ENCODE measurements at regions not wholly inside any gene's neighbourhood (a gene's known extent, or its start where the extent isn't known, plus 50 kb on each side); places are given as distances from the start of the nearest gene placed in this dataset.
A peak's percentile ranks its signal among the peaks of the same experiment; 100 is the strongest.

DNA sequence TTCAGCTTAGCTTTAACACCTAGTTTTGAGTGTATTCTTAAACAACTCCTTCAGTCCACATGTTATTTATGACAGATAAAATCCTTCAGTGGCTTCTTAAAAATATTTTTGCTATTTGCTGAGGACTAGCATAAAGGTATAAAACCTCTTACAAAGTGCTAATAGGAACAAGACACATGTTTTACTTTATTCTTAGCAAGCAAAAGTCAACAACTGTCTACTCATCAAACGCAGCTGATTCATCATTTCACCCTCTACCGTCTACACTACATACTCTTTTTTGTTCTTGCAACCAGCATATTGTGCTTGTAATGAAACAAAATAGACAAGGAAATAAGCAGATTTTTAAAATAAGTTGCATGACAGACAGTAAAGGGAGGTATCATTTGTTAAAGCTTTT lies 319.7 kb downstream of the SNX13 start:
- Histone ChIP-seq H3K27ac (no peak overlapping the region), H3K4me1 (replicated peaks in 1 of 2) (no peaks in the 10 kb centered on the region), H3K4me3 (no peak overlapping the region)
- 17 to 94% (median 76%) methylated on average over 1 to 2 of the region's 2 CpGs; no CpG with 5 or more reads in 1 of the 10 experiments for WGBS, 10 experiments
- in situ Hi-C loops (cut with MboI; ENCODE audit: low pct_unique_long_range_greater_than_20kb in 2 of 9, low sequenced_read_pairs in 9 of 9, unreplicated experiment in 9 of 9) = no loop called here
- ATAC-seq (replicated peaks in 6 of 8) = no peak

DNA sequence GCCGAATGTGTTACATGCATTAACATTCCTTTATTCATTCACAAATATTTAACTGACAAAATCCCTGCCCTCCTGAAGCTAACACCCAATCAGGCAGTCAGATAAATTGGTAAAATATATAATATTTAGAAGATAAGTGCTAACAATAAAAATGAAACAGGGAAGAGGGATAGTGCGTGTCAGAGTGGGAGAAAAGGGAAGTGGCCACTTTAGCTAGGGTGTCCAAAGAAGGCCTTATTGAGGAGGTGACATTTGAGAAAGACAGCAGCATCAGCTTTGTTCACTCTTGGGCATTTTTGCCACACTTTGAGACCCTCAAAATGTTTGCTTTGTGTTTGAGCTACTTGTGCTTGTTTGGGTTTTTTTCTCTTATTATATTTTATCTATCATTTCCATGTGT lies 317.8 kb downstream of the SNX13 start:
- ATAC-seq (replicated peaks in 6 of 8) = no peak
- 65 to 100% (median 87%) methylated on average over 1 to 2 of the region's 2 CpGs; no CpG with 5 or more reads in 2 of the 10 experiments for WGBS, 10 experiments
- in situ Hi-C loops (cut with MboI; ENCODE audit: low pct_unique_long_range_greater_than_20kb in 2 of 9, low sequenced_read_pairs in 9 of 9, unreplicated experiment in 9 of 9) = no loop called here

DNA sequence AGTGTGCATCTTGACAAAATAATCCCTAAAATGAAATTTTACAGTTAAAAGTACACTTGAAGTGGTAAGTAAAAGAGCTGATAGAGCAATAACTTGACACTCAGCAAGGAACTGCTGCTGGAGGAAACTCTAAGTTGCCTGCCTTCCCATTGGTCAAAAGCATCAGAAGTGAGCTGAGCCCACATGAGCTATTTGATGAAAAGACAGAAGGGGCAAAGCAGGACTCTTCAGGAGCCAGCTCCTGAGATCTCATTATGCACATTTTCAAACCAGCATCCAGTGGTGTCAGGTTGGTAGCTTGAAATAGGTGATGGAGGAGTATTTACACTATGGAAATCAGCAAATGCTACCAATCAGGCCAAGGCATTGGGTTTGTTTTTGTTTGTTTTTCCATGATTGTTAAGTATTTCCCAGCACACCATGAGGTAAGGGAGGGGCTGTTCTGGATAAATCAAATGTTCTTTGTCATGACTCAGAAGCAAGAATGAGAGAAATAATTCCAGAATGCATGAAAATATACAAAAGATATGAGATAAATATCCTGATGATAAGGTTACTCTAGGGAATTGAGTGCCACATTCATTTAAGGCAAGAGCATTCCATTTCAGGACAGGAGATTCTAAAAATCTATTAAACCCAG lies 316.6 kb downstream of the SNX13 start:
- no peak overlapping the region for H3K4me3 ChIP-seq
- no peaks in the 10 kb centered on the region for H3K4me1 ChIP-seq (replicated peaks in 1 of 2)
- peak in 1 of 8 experiments; percentile 46 for ATAC-seq (replicated peaks in 6 of 8)
- no peak overlapping the region for H3K27ac ChIP-seq
- in situ Hi-C loops (cut with MboI; ENCODE audit: low pct_unique_long_range_greater_than_20kb in 2 of 9, low sequenced_read_pairs in 9 of 9, unreplicated experiment in 9 of 9) = no loop called here

More for the DNA sequence above, 317.8 kb downstream of the SNX13 start:
- H3K27ac ChIP-seq = no peak overlapping the region
- H3K4me3 ChIP-seq = no peak overlapping the region
- no peaks in the 10 kb centered on the region for H3K4me1 ChIP-seq (replicated peaks in 1 of 2)

DNA sequence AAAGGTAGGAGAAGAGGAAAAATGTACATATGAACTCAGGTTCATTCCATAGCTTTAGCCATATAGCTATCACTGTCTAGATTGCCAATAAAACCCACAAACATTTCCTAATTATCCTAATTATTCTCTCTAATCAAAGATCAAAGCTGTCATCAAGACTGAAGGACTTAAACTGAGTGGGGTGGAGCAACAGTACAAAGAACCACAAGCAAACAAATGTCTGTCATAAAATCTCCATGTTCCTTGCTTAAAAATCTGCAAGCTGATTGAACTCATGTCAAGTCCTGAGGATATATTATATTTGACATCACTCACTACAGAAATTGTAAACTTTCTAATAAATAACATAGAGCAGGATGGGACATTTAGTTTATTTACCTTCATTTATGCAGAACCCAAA lies 315.9 kb downstream of the SNX13 start:
- Histone ChIP-seq H3K4me3 (no peak overlapping the region), H3K27ac (no peak overlapping the region), H3K4me1 (replicated peaks in 1 of 2) (no peaks in the 10 kb centered on the region)
- peak in 3 of 8 experiments; percentile 36 to 41 (median 37) for ATAC-seq (replicated peaks in 6 of 8)
- in situ Hi-C loops (cut with MboI; ENCODE audit: low pct_unique_long_range_greater_than_20kb in 2 of 9, low sequenced_read_pairs in 9 of 9, unreplicated experiment in 9 of 9) = no loop called here

DNA sequence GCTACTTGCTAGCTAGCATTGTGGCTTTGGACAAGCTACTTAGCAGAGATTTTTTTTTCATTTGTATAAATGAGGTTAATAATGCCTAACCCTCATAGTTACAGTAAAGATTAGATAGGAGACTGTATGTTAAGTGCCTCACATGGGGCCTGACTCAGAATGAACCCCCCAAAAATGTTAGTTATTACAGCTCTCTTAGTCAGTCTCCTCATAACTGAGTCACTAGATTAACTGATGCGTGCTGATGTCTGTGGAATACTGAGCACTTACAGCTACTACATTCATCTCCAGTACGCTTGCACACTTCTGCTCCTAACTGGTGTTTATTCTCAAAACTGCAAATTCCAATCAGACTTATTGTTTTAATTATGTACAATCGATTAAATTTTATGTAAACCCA lies 315.3 kb downstream of the SNX13 start:
- H3K4me1 ChIP-seq (replicated peaks in 1 of 2) = no peaks in the 10 kb centered on the region
- peak in 3 of 8 experiments; percentile 41 to 59 (median 53) for ATAC-seq (replicated peaks in 6 of 8)
- H3K27ac ChIP-seq = no peak overlapping the region
- WGBS, 10 experiments = 0 to 100% (median 54%) methylated on average over 1 to 3 of the region's 3 CpGs; no CpG with 5 or more reads in 2 of the 10 experiments
- in situ Hi-C loops (cut with MboI; ENCODE audit: low pct_unique_long_range_greater_than_20kb in 2 of 9, low sequenced_read_pairs in 9 of 9, unreplicated experiment in 9 of 9) = loop anchor here in 1 of 9 experiments (25.0 kb wide), 1 partner anchor 313 kb away; no protein-coding TSS in a partner anchor
- H3K4me3 ChIP-seq = no peak overlapping the region

DNA sequence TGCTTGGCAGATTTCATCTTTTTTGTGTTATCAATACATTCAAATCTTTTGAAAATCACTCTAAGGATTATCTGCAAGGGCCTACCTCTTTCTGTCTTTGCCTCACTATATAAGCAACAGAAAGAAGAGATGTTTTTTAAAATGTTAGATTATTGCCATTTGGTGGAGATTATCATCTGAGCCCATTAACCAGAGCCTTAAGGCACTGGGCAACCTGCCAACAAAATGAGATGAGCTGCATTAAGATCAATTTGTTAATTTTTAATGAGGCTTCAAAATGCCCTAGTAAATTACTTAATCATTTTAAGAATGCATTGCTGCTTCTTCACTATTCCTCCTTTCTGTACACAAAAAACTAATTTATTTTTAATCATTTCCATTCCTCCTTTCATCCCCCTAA lies 314.1 kb downstream of the SNX13 start:
- H3K4me1 ChIP-seq (replicated peaks in 1 of 2) = no peaks in the 10 kb centered on the region
- no peak for ATAC-seq (replicated peaks in 6 of 8)
- no peak overlapping the region for H3K4me3 ChIP-seq
- H3K27ac ChIP-seq = no peak overlapping the region
- in situ Hi-C loops (cut with MboI; ENCODE audit: low pct_unique_long_range_greater_than_20kb in 2 of 9, low sequenced_read_pairs in 9 of 9, unreplicated experiment in 9 of 9) = loop anchor here in 1 of 9 experiments (25.0 kb wide), 1 partner anchor 314 kb away; no protein-coding TSS in a partner anchor

DNA sequence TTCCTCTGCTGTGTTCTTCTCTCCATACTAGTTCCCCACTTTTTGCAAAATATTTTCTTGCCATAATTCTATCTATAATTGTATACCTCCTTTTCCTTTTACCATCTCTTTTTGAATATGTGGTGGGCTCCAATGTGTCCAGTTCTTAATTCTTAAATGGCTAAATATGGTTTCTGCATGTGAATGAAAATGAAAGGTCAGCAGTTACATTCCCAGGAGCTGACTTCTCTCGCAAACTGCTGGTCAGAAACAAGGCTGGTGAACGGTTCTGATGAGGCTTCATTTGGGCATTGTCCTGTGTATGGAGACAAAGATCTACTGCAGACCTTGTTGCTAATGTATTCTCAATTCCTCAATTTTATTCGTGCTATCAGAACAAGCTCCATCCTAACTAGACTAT lies 309.2 kb downstream of the SNX13 start:
- WGBS, 10 experiments = 75 to 100% (median 89%) methylated on average over 1 to 3 of the region's 3 CpGs; no CpG with 5 or more reads in 1 of the 10 experiments
- H3K4me3 ChIP-seq = no peak overlapping the region
- no peak overlapping the region for H3K27ac ChIP-seq
- ATAC-seq (replicated peaks in 6 of 8) = no peak
- H3K4me1 ChIP-seq (replicated peaks in 1 of 2) = no peaks in the 10 kb centered on the region
- in situ Hi-C loops (cut with MboI; ENCODE audit: low pct_unique_long_range_greater_than_20kb in 2 of 9, low sequenced_read_pairs in 9 of 9, unreplicated experiment in 9 of 9) = loop anchor here in 1 of 9 experiments (25.0 kb wide), 1 partner anchor 319 kb away; no protein-coding TSS in a partner anchor

DNA sequence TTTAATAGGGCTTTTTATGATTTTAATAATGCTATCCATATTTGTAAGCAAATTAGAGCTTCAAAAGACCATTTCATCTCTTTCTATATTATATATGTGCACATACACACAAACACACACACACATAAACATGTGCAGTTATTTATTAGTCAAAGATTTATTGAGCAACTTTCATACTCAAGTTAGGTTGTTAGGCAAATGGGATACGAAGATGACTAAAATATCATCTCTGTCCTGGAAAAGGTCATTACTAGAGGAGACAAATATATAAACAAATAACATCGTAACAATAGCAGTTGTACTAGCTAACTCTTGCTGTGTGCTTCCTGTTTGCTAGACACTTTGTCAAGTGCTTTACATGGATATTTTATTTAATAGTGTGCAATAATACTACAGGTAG lies 307.9 kb downstream of the SNX13 start:
- WGBS, 10 experiments = 17 to 100% (median 79%) methylated on average over 1 to 2 of the region's 2 CpGs; no CpG with 5 or more reads in 3 of the 10 experiments
- ATAC-seq (replicated peaks in 6 of 8) = no peak
- Histone ChIP-seq H3K27ac (no peak overlapping the region), H3K4me1 (replicated peaks in 1 of 2) (no peaks in the 10 kb centered on the region), H3K4me3 (no peak overlapping the region)
- in situ Hi-C loops (cut with MboI; ENCODE audit: low pct_unique_long_range_greater_than_20kb in 2 of 9, low sequenced_read_pairs in 9 of 9, unreplicated experiment in 9 of 9) = loop anchor here in 1 of 9 experiments (25.0 kb wide), 1 partner anchor 320 kb away; no protein-coding TSS in a partner anchor

DNA sequence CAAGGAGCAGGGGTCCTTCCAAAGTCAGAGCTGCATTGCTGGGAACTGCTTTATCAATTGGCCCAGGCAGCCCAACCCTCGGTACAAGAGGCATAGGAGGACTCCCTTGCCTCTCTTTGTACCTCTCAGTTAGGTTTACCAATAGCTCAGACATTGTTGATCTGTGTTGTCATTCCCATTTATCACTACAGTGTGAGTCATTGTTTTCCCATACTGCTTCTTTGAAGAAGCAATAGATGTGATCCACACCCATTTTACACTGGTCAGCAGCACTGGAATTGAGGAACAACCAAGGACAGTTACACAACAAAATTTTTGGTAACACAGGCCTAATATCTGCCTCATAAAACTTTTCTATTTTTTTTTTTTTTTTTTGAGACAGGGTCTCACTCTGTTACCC lies 307.2 kb downstream of the SNX13 start:
- Histone ChIP-seq H3K4me3 (no peak overlapping the region), H3K27ac (no peak overlapping the region), H3K4me1 (replicated peaks in 1 of 2) (no peaks in the 10 kb centered on the region)
- ATAC-seq (replicated peaks in 6 of 8) = peak in 7 of 8 experiments; percentile 26 to 99 (median 57)
- whole genome bisulfite sequencing, 10 experiments = 36 to 71% methylated on average over 1 of the region's 1 CpG; no CpG with 5 or more reads in 8 of the 10 experiments
- in situ Hi-C loops (cut with MboI; ENCODE audit: low pct_unique_long_range_greater_than_20kb in 2 of 9, low sequenced_read_pairs in 9 of 9, unreplicated experiment in 9 of 9) = loop anchor here in 1 of 9 experiments (25.0 kb wide), 1 partner anchor 321 kb away; no protein-coding TSS in a partner anchor

DNA sequence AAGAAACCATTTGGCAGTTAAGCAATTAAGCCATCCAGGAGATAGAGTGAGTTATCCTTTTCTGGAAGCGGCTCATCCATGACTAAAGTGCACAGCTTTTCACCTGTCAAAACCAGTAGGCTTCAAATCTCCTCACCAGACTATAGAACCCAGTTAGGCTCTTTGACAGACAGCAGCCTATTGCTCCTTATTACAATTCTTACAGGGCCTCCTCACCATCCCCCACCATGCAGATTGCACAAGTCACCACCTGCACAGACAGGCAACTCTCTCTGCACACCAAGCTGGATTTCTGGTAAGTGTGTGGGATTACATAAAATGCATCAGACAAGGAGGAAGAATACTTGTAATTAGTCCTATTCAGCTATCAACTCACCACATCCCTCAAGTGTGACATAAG lies 301.6 kb downstream of the SNX13 start:
- no peak overlapping the region for H3K27ac ChIP-seq
- 83 to 100% (median 100%) methylated on average over 1 of the region's 1 CpG; no CpG with 5 or more reads in 4 of the 10 experiments for WGBS, 10 experiments
- H3K4me1 ChIP-seq (replicated peaks in 1 of 2) = peaks cover 0 to 5% of the 10 kb centered on the region in 2 donors
- H3K4me3 ChIP-seq = no peak overlapping the region
- in situ Hi-C loops (cut with MboI; ENCODE audit: low pct_unique_long_range_greater_than_20kb in 2 of 9, low sequenced_read_pairs in 9 of 9, unreplicated experiment in 9 of 9) = loop anchor here in 1 of 9 experiments (25.0 kb wide), 1 partner anchor 326 kb away; no protein-coding TSS in a partner anchor
- ATAC-seq (replicated peaks in 6 of 8) = peak in 7 of 8 experiments; percentile 25 to 96 (median 70)

DNA sequence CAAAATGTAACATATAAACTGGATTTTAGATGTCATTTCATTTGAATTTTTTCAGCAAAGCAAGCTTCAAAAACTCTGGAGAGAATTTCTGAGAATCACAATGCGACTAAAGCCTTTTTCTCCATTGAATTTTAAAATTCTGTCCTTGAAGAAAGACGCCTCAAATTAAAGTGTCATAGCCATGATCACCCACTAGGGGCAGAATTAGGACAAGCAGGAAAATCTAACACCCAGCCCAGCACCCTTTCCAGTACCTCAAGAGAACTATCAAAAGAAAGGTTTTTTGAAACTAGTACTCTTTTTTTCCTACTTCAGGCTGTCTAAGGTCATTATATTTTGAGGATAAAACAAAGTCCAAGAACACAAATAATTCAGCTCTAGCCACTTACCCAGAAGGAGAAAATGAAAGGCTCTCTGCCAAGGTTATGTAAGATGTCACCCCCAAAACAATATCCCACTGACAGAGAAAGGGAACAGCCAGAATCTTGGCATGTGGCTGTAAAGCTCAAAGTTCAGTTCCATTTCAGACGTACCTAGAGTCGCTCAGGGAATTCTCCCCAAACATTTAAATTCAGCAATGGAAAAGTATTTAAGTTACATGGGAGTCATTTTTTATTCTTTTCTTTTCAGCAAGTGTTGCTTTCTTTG lies 299.4 kb downstream of the SNX13 start:
- WGBS, 10 experiments = 17 to 86% (median 65%) methylated on average over 1 to 4 of the region's 4 CpGs; no CpG with 5 or more reads in 1 of the 10 experiments
- H3K27ac ChIP-seq = no peak overlapping the region
- in situ Hi-C loops (cut with MboI; ENCODE audit: low pct_unique_long_range_greater_than_20kb in 2 of 9, low sequenced_read_pairs in 9 of 9, unreplicated experiment in 9 of 9) = loop anchor here in 2 of 9 experiments (10.0 to 25.0 kb wide), 2 partner anchors 329 to 336 kb away; no protein-coding TSS in a partner anchor
- H3K4me1 ChIP-seq (replicated peaks in 1 of 2) = peaks cover 0 to 5% of the 10 kb centered on the region in 2 donors
- H3K4me3 ChIP-seq = no peak overlapping the region
- ATAC-seq (replicated peaks in 6 of 8) = no peak

DNA sequence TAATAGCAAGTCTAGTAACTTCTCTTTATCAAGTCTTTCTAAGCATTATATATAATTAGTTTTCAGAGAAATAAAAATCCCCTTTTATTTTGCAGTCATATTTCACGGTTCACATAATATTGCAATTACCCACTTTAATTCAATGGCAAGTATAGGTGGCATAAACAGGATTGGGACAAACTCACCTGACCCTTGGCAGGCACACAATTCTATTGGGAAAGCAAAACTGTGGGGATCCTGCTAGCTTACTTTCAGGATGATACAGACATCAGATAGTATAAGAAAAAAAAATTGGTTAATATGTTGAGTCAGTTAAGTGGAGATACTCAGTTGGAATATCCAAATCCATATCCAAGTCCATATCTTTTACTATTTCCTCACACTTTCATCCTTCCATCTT lies 294.8 kb downstream of the SNX13 start:
- ATAC-seq (replicated peaks in 6 of 8) = no peak
- no peak overlapping the region for H3K27ac ChIP-seq

DNA sequence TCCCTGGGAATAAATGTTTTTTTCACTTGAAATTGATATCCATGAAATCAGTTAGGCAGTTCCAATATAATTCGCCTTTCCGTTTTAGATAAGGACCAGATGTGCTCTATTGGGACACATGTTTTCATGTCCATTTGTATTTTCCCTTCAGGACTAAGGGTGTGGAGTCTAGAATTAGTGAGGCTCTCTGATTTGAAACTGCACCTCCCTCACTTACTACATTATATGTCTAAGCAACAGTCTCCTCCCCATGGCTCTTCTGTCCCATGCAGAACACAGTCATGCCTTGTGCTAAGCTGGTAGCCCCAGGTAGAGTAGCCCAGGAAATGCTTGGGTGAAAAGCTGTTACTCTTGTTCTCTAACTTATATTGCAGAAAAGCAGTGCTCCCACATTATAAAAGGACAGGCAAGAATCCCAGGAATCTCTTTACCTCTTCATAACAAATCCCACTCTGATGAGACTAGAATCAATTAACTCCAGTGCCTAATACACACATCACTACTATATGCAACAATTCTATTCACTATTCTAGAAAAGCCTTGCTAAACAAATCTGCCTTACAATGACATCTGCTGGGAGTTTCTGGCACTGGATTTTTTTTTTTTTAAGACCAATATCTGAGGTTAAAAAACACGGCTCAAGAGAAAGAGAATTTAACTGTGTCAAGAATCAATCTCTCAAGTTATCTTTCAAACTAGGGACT lies 293.9 kb downstream of the SNX13 start:
- no peak overlapping the region for H3K27ac ChIP-seq
- peak in 4 of 8 experiments; percentile 59 to 96 (median 80) for ATAC-seq (replicated peaks in 6 of 8)
- 13 to 100% (median 73%) methylated on average over 1 to 3 of the region's 3 CpGs; no CpG with 5 or more reads in 1 of the 10 experiments for WGBS, 10 experiments
- H3K4me3 ChIP-seq = no peak overlapping the region
- no peaks in the 10 kb centered on the region for H3K4me1 ChIP-seq (replicated peaks in 1 of 2)
- in situ Hi-C loops (cut with MboI; ENCODE audit: low pct_unique_long_range_greater_than_20kb in 2 of 9, low sequenced_read_pairs in 9 of 9, unreplicated experiment in 9 of 9) = loop anchor here in 2 of 9 experiments (10.0 to 25.0 kb wide), 2 partner anchors 334 to 342 kb away; no protein-coding TSS in a partner anchor

More for the DNA sequence above, 294.8 kb downstream of the SNX13 start:
- Histone ChIP-seq H3K4me1 (replicated peaks in 1 of 2) (no peaks in the 10 kb centered on the region), H3K4me3 (no peak overlapping the region)
- 33 to 100% (median 100%) methylated on average over 1 of the region's 1 CpG; no CpG with 5 or more reads in 4 of the 10 experiments for WGBS, 10 experiments
- in situ Hi-C loops (cut with MboI; ENCODE audit: low pct_unique_long_range_greater_than_20kb in 2 of 9, low sequenced_read_pairs in 9 of 9, unreplicated experiment in 9 of 9) = loop anchor here in 2 of 9 experiments (10.0 to 25.0 kb wide), 2 partner anchors 333 to 341 kb away; no protein-coding TSS in a partner anchor
